ENCODE measurements at regions not wholly inside any gene's neighbourhood (a gene's known extent, or its start where the extent isn't known, plus 50 kb on each side); places are given as distances from the start of the nearest gene placed in this dataset.

DNA sequence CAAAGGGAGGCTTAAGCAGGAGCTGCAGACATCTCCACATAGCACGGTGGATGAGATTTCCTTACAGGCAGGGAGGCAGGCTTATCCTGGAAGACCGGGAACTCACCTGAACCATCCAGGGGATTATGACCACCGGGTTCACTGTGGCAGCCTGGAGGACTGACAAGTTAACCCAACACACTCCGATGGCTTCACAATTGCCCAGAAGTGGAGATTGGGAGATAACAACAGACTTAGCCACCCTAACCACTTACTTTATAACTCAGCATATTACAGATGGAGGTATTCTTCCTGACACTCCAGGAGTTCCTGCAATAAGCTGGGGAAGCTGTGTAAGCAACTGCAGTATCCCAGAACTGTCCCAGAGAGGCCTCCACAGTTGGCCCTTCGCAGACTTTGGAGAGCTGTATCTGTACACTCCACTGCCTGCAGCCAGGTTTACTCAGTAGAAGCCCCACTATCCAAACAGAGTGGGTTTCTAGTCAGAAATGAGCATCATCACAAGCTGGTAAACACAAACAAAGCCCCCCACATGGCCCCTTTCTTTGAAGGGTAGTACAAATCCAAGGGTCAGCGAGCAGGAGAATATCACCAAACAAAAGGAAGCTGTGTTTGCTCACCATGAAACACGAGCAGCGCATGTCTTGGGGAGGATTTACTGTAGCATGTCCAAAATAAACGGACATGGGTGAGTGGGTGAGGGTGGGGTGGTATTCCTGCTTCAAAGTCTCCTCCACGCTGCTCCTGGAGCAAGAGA is 462.2 kb downstream of the RASEF start:
- ChIA-PET CTCF (ENCODE audit: partially characterized antibody) (no interaction called here), POLR2A (ENCODE audit: partially characterized antibody) (no interaction called here)
- H3K4me3 Mint-ChIP-seq: peak overlapping the region in 1 of 8 donors; percentile 13

DNA sequence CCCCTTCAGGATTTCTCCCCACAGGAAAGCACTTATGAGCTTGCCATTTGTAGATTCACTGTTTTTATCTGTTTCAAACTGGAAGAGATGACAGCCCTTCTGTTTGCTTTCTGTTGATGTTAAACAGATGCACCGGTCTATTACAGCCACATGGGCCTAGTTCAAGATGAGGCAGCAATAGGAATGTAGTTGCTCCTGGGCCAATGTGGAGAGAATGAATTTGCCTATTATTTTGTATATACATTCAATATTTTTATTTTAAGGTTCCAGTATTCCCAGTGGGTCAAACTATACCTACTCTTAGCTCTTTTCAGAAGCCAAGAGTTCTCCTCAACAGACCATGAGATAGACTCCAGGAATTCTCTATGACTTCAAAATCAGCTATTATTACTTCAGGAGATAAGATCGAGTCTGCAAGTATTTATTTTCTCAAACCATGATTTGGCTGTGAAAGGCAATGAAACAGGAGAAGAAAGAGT is 461.6 kb downstream of the RASEF start:
- H3K4me1 Mint-ChIP-seq: no peaks in the 10 kb centered on the region
- no peak overlapping the region for H3K27ac ChIP-seq (ENCODE audit: low read depth, low read length)
- H3K36me3 ChIP-seq (ENCODE audit: insufficient read depth, low read length): no peaks in the 10 kb centered on the region
- H3K27ac Mint-ChIP-seq: no peak overlapping the region
- no peaks in the 10 kb centered on the region for H3K36me3 Mint-ChIP-seq
- no peak overlapping the region for H3K4me3 Mint-ChIP-seq
- no peaks in the 10 kb centered on the region for H3K9me3 ChIP-seq (ENCODE audit: control insufficient read depth in 1 of 2, low read length in 2 of 2)
- peaks cover 0 to 4% (median 0%) of the 10 kb centered on the region in 8 donors for H3K9me3 Mint-ChIP-seq
- CTCF ChIA-PET (ENCODE audit: partially characterized antibody): no interaction called here
- POLR2A ChIA-PET (ENCODE audit: partially characterized antibody): no interaction called here
- intact Hi-C loops (cut with micrococcal nuclease): no loop called here
- H3K4me3 ChIP-seq (ENCODE audit: low read length in 2 of 2): no peak overlapping the region
- H3K27me3 ChIP-seq (ENCODE audit: insufficient read depth, low read length): no peaks in the 10 kb centered on the region
- no peak for DNase-seq
- H3K4me1 ChIP-seq (ENCODE audit: insufficient read depth, low read length): no peaks in the 10 kb centered on the region
- H3K27me3 Mint-ChIP-seq: no peaks in the 10 kb centered on the region

More for the DNA sequence above, 462.2 kb downstream of the RASEF start:
- Histone ChIP-seq H3K27ac (ENCODE audit: low read depth, low read length) (no peak overlapping the region), H3K27me3 (ENCODE audit: insufficient read depth, low read length) (no peaks in the 10 kb centered on the region), H3K9me3 (ENCODE audit: control insufficient read depth in 1 of 2, low read length in 2 of 2) (no peaks in the 10 kb centered on the region), H3K36me3 (ENCODE audit: insufficient read depth, low read length) (no peaks in the 10 kb centered on the region), H3K4me1 (ENCODE audit: insufficient read depth, low read length) (no peaks in the 10 kb centered on the region), H3K4me3 (ENCODE audit: low read length in 2 of 2) (no peak overlapping the region)
- no peaks in the 10 kb centered on the region for H3K27me3 Mint-ChIP-seq
- DNase-seq: no peak
- H3K9me3 Mint-ChIP-seq: peaks cover 0 to 3% (median 0%) of the 10 kb centered on the region in 8 donors
- no peaks in the 10 kb centered on the region for H3K4me1 Mint-ChIP-seq
- H3K36me3 Mint-ChIP-seq: no peaks in the 10 kb centered on the region
- H3K27ac Mint-ChIP-seq: no peak overlapping the region
- intact Hi-C loops (cut with micrococcal nuclease): no loop called here

DNA sequence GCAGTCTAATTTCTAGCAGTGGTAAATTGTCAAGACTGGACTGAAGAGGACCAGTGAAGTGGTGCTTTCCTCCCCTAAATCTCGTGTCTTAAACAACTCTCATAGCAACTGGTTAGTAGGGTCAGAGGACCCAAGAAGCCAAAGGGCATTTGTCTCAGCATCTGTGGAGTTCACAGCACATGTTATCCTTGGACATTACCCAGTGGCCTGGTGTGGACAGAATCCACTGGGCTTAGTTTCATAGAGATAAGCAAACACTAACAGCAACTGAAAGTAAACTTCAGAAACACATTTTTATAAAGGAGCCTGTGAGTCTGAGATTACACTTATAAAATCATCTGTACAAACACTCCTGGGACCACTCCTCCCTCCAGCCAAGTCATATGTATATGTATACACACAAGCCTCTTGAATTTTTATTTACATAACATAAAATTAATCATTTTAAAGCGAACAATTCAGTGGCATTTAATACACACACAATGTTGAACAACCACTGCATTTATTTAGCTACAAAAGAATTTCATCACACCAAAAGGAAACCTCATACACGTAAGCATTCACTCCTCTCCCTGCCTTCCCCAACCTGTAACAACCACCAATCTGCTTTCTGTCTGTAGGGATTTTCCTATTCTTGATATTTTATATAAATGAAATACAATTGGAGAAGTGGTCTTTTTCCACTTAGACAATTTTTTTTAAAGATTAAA is 457.8 kb downstream of the RASEF start:
- ChIA-PET POLR2A (ENCODE audit: partially characterized antibody) (no interaction called here), CTCF (ENCODE audit: partially characterized antibody) (no interaction called here)
- Mint-ChIP-seq H3K9me3 (peaks cover 0 to 7% (median 2%) of the 10 kb centered on the region in 8 donors), H3K4me3 (no peak overlapping the region), H3K27ac (no peak overlapping the region), H3K27me3 (no peaks in the 10 kb centered on the region), H3K36me3 (no peaks in the 10 kb centered on the region), H3K4me1 (no peaks in the 10 kb centered on the region)
- Histone ChIP-seq H3K4me1 (ENCODE audit: insufficient read depth, low read length) (no peaks in the 10 kb centered on the region), H3K36me3 (ENCODE audit: insufficient read depth, low read length) (no peaks in the 10 kb centered on the region), H3K27me3 (ENCODE audit: insufficient read depth, low read length) (no peaks in the 10 kb centered on the region), H3K27ac (ENCODE audit: low read depth, low read length) (no peak overlapping the region), H3K9me3 (ENCODE audit: control insufficient read depth in 1 of 2, low read length in 2 of 2) (no peaks in the 10 kb centered on the region), H3K4me3 (ENCODE audit: low read length in 2 of 2) (no peak overlapping the region)
- intact Hi-C loops (cut with micrococcal nuclease): no loop called here
- DNase-seq: no peak

DNA sequence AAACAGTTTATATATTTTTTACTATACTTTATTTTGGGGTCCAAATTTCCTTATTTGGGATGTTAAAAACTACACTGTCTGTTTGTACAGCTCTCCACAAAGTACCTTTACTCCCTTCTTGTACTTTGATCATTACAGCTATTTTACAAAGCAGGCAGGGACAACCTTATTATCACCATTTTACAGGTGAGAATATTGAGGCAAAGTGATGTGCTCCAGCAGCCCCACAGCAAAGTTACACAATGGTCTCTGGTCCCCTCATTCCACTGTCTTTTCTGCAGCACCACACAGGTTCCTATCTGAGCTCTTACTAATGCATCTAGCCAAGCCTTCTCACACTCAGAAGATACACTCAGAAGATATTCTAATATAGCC is 457.3 kb downstream of the RASEF start:
- Mint-ChIP-seq H3K36me3 (no peaks in the 10 kb centered on the region), H3K27me3 (no peaks in the 10 kb centered on the region), H3K9me3 (peaks cover 0 to 7% (median 2%) of the 10 kb centered on the region in 8 donors), H3K4me3 (no peak overlapping the region), H3K4me1 (no peaks in the 10 kb centered on the region), H3K27ac (no peak overlapping the region)
- intact Hi-C loops (cut with micrococcal nuclease): no loop called here
- no peak for DNase-seq
- H3K27me3 ChIP-seq (ENCODE audit: insufficient read depth, low read length): no peaks in the 10 kb centered on the region
- no peak overlapping the region for H3K27ac ChIP-seq (ENCODE audit: low read depth, low read length)
- H3K4me3 ChIP-seq (ENCODE audit: low read length in 2 of 2): no peak overlapping the region
- ChIA-PET CTCF (ENCODE audit: partially characterized antibody) (no interaction called here), POLR2A (ENCODE audit: partially characterized antibody) (no interaction called here)
- H3K9me3 ChIP-seq (ENCODE audit: control insufficient read depth in 1 of 2, low read length in 2 of 2): no peaks in the 10 kb centered on the region
- H3K4me1 ChIP-seq (ENCODE audit: insufficient read depth, low read length): no peaks in the 10 kb centered on the region
- no peaks in the 10 kb centered on the region for H3K36me3 ChIP-seq (ENCODE audit: insufficient read depth, low read length)

DNA sequence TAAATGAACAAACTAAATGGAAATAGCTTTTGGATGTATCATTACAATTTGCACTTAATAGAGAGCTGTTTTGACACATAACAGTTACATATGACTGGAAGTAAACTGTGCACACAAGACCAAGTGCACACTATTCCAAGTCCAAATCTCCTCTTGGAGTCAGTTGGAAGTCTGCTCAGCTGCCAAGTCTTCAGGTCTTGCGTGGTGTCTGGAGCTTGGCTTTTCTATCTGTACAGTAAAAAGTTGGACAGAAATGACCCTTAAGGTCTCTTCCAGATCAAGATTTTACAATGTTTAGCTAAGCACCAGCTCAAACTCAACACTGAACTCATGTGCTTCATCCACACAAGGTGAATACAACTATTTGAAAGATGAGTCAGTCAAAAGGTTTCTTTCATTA is 456.9 kb downstream of the RASEF start:
- no peaks in the 10 kb centered on the region for H3K36me3 Mint-ChIP-seq
- intact Hi-C loops (cut with micrococcal nuclease): no loop called here
- CTCF ChIA-PET (ENCODE audit: partially characterized antibody): no interaction called here

DNA sequence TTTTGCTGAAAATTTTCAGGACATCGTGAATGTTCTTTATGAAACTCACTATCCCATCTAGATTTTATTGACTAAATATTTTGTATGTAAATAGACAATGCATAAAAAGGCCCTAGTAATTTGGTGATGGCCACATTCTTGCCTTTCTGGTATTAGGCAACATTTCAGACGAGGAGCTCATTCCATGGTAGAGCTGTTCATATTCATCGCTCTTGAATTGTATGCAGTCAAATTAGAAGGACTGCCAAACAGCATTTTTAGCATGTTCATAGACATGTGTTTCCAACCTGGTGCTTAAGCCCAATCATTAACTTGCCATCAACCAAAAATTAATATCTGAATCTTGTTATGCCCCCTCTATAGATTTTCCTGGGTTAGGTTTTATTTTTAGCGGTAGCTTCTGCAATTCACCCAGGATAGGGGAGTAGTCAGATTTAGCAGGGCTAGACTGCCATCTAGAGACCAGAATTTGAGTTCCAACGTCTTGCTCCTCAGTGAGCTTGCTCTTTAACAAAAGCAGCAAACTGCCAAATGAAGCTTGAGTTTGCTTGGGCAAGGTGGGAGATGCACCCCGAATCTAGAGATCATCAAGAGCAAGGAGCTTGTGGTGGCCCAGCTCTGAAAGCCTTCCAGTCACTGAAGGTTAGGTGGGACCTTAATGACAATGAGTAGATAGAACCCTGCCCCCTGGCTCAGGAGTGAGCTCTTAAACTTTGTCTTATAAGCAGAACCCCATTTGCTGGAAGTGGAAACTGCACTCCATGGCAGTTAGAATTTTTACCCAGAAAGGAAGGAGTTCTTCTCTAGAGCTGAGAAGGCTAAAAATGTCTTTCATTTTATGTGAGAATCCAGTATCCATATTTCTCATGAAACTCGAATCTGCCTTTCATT is 456.2 kb downstream of the RASEF start:
- Mint-ChIP-seq H3K9me3 (peaks cover 0 to 7% (median 2%) of the 10 kb centered on the region in 8 donors), H3K4me1 (no peaks in the 10 kb centered on the region), H3K4me3 (no peak overlapping the region), H3K27me3 (no peaks in the 10 kb centered on the region), H3K36me3 (no peaks in the 10 kb centered on the region), H3K27ac (no peak overlapping the region)
- Histone ChIP-seq H3K27me3 (ENCODE audit: insufficient read depth, low read length) (no peaks in the 10 kb centered on the region), H3K27ac (ENCODE audit: low read depth, low read length) (no peak overlapping the region), H3K36me3 (ENCODE audit: insufficient read depth, low read length) (no peaks in the 10 kb centered on the region), H3K4me3 (ENCODE audit: low read length in 2 of 2) (no peak overlapping the region), H3K9me3 (ENCODE audit: control insufficient read depth in 1 of 2, low read length in 2 of 2) (no peaks in the 10 kb centered on the region), H3K4me1 (ENCODE audit: insufficient read depth, low read length) (no peaks in the 10 kb centered on the region)
- no peak for DNase-seq
- POLR2A ChIA-PET (ENCODE audit: partially characterized antibody): no interaction called here
- CTCF ChIA-PET (ENCODE audit: partially characterized antibody): no interaction called here
- intact Hi-C loops (cut with micrococcal nuclease): no loop called here

More for the DNA sequence above, 456.9 kb downstream of the RASEF start:
- POLR2A ChIA-PET (ENCODE audit: partially characterized antibody): no interaction called here
- H3K4me3 ChIP-seq (ENCODE audit: low read length in 2 of 2): no peak overlapping the region
- H3K36me3 ChIP-seq (ENCODE audit: insufficient read depth, low read length): no peaks in the 10 kb centered on the region
- Mint-ChIP-seq H3K27me3 (no peaks in the 10 kb centered on the region), H3K4me1 (no peaks in the 10 kb centered on the region), H3K4me3 (no peak overlapping the region), H3K9me3 (peaks cover 0 to 7% (median 2%) of the 10 kb centered on the region in 8 donors), H3K27ac (no peak overlapping the region)
- H3K27me3 ChIP-seq (ENCODE audit: insufficient read depth, low read length): no peaks in the 10 kb centered on the region
- H3K27ac ChIP-seq (ENCODE audit: low read depth, low read length): no peak overlapping the region
- H3K4me1 ChIP-seq (ENCODE audit: insufficient read depth, low read length): no peaks in the 10 kb centered on the region
- no peaks in the 10 kb centered on the region for H3K9me3 ChIP-seq (ENCODE audit: control insufficient read depth in 1 of 2, low read length in 2 of 2)
- DNase-seq: no peak

DNA sequence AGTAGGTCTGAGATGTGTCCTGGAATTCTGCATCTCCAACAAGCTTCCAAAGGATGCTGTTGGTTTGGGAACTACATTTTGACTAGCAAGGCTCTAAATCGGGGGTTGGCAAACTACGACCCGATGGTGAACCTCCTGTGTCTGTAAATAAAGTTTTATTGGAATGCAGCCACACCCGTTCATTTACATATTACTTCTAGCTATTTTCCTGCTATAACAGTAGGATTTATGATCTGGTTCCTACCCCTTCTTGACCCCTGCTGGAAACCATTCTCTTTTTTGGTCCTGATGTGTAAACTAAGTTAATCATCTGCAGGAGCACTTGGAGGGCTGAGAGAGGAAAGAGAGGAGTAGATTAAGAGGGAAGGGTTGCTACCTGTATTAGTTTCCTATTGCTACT is 454.5 kb downstream of the RASEF start:
- Mint-ChIP-seq H3K4me3 (no peak overlapping the region), H3K9me3 (peaks cover 0 to 9% (median 3%) of the 10 kb centered on the region in 8 donors), H3K27me3 (no peaks in the 10 kb centered on the region), H3K36me3 (no peaks in the 10 kb centered on the region), H3K27ac (no peak overlapping the region), H3K4me1 (no peaks in the 10 kb centered on the region)
- Histone ChIP-seq H3K4me1 (ENCODE audit: insufficient read depth, low read length) (no peaks in the 10 kb centered on the region), H3K27ac (ENCODE audit: low read depth, low read length) (no peak overlapping the region), H3K4me3 (ENCODE audit: low read length in 2 of 2) (no peak overlapping the region), H3K9me3 (ENCODE audit: control insufficient read depth in 1 of 2, low read length in 2 of 2) (no peaks in the 10 kb centered on the region), H3K27me3 (ENCODE audit: insufficient read depth, low read length) (no peaks in the 10 kb centered on the region), H3K36me3 (ENCODE audit: insufficient read depth, low read length) (no peaks in the 10 kb centered on the region)
- DNase-seq: no peak
- intact Hi-C loops (cut with micrococcal nuclease): no loop called here
- POLR2A ChIA-PET (ENCODE audit: partially characterized antibody): no interaction called here
- CTCF ChIA-PET (ENCODE audit: partially characterized antibody): no interaction called here
